ENCODE measurements at regions not wholly inside any gene's neighbourhood (a gene's known extent, or its start where the extent isn't known, plus 50 kb on each side); places are given as distances from the start of the nearest gene placed in this dataset.

DNA sequence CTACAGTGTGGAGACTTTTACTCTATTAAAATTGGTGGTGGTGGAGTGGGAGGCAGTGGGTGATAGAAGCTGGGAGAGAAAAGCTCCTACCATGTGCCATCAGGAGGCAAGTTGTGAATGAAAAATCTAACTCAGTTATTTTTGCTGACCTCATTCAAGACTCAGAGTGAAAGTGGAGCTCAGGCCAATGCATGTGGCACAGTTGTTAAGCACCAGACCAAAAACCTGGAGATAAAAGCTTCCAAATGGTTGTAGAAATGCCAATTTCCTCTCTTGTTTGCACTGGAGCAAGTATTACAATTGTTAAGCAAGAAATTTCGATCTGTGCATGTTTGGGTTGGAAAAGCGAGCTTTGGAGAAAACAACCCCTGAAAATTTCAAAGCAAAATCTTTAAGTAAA is 81.5 kb upstream of the PRICKLE2 start:
- Mint-ChIP-seq H3K9me3 (ENCODE audit: low read depth) (no peaks in the 10 kb centered on the region), H3K4me1 (ENCODE audit: low read depth) (peaks cover 1% of the 10 kb centered on the region), H3K36me3 (ENCODE audit: insufficient read depth) (no peaks in the 10 kb centered on the region), H3K4me3 (ENCODE audit: low read depth) (no peak overlapping the region), H3K27ac (no peak overlapping the region), H3K27me3 (no peaks in the 10 kb centered on the region)
- no peak for DNase-seq (ENCODE audit: low spot score, unreplicated experiment)
- TF ChIP-seq, protein P1, sequence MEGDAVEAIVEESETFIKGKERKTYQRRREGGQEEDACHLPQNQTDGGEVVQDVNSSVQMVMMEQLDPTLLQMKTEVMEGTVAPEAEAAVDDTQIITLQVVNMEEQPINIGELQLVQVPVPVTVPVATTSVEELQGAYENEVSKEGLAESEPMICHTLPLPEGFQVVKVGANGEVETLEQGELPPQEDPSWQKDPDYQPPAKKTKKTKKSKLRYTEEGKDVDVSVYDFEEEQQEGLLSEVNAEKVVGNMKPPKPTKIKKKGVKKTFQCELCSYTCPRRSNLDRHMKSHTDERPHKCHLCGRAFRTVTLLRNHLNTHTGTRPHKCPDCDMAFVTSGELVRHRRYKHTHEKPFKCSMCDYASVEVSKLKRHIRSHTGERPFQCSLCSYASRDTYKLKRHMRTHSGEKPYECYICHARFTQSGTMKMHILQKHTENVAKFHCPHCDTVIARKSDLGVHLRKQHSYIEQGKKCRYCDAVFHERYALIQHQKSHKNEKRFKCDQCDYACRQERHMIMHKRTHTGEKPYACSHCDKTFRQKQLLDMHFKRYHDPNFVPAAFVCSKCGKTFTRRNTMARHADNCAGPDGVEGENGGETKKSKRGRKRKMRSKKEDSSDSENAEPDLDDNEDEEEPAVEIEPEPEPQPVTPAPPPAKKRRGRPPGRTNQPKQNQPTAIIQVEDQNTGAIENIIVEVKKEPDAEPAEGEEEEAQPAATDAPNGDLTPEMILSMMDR (IDR thresholded peaks at IDR 0.05; ENCODE audit: unreplicated experiment), result no peak

DNA sequence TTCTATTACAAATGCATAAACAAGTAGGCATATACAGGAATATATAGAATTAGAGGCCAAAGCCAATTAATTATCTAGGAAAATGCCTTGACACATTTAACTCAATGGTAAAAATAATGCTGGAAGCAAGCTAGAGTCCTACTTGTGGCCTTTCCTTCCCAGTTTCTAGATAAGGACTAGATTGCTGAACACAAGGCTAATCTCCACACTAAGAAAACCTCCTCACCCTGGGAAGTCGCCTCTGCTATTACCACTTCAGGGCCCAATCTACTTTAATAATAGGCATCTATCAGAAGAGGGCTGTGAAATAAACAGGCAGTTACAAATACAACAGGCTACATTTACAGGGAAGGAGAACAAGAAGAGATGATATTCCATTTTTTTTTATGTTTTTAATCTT is 80.5 kb upstream of the PRICKLE2 start:
- Mint-ChIP-seq H3K27ac (no peak overlapping the region), H3K27me3 (no peaks in the 10 kb centered on the region), H3K9me3 (ENCODE audit: low read depth) (no peaks in the 10 kb centered on the region)

DNA sequence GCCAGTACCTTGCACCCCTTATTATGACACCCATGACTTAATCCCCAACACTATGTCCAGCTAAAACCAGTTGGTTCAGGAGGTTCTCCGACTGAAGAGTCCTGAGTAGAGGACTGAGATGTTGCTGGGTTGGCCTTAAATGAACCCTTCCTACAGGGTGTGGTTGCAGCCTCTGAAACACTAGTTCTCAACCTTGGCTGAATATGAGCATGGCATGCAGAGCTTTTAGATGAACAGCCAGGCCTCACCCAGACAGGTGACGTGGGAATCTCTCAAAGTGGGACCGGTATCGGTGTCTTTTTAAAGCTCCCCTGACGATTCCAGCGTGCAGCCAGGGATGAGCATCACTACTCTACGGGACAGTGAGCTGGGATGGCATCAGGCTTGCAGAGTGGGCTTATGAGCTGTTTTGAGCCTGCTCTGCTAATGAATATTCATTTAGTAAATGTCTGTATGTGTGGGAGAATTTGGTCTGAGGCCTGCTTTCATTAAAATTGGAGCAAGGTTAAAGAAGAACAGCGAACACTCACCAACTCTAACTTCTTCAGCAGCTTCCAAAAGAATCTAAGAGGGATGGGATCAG is 79.7 kb upstream of the PRICKLE2 start:
- Mint-ChIP-seq H3K27ac (no peak overlapping the region), H3K4me1 (ENCODE audit: low read depth) (peaks cover 1% of the 10 kb centered on the region), H3K9me3 (ENCODE audit: low read depth) (no peaks in the 10 kb centered on the region), H3K36me3 (ENCODE audit: insufficient read depth) (no peaks in the 10 kb centered on the region), H3K4me3 (ENCODE audit: low read depth) (no peak overlapping the region), H3K27me3 (no peaks in the 10 kb centered on the region)
- TF ChIP-seq, protein P1 (IDR thresholded peaks at IDR 0.05; ENCODE audit: unreplicated experiment), result no peak
- DNase-seq (ENCODE audit: low spot score, unreplicated experiment), result no peak

More for the DNA sequence above, 80.5 kb upstream of the PRICKLE2 start:
- H3K36me3 Mint-ChIP-seq (ENCODE audit: insufficient read depth), result no peaks in the 10 kb centered on the region
- TF ChIP-seq, protein P1 (IDR thresholded peaks at IDR 0.05; ENCODE audit: unreplicated experiment), result no peak
- no peak for DNase-seq (ENCODE audit: low spot score, unreplicated experiment)
- peaks cover 1% of the 10 kb centered on the region for H3K4me1 Mint-ChIP-seq (ENCODE audit: low read depth)
- no peak overlapping the region for H3K4me3 Mint-ChIP-seq (ENCODE audit: low read depth)

- H3K27me3 Mint-ChIP-seq, result no peaks in the 10 kb centered on the region
Measured at GRCh38 chr3:64303881-64304280, 78.6 kb upstream of the PRICKLE2 start.

DNA sequence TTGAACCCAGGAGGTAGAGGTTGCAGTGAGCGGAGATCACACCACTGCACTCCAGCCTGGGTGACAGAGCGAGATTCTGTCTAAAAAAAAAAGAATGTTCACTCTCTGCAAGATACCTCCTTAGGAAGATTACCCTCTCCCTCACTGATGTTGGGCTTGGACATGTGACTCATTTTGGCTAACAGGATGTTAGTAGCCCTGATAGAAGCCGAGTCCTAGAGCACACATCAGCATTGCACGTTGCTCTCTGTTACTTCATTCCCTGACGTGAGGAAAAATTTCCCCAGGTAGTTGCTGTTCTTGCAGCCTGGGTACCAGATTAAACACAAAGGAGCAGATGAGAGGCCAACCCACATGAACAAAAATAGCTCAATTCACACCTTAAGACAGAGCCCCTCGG is 78.1 kb upstream of the PRICKLE2 start:
- Mint-ChIP-seq H3K27ac (no peak overlapping the region), H3K27me3 (no peaks in the 10 kb centered on the region), H3K4me1 (ENCODE audit: low read depth) (peaks cover 1% of the 10 kb centered on the region), H3K9me3 (ENCODE audit: low read depth) (no peaks in the 10 kb centered on the region), H3K36me3 (ENCODE audit: insufficient read depth) (peaks cover 1% of the 10 kb centered on the region), H3K4me3 (ENCODE audit: low read depth) (no peak overlapping the region)
- DNase-seq (ENCODE audit: low spot score, unreplicated experiment), result no peak
- TF ChIP-seq, protein P1 (IDR thresholded peaks at IDR 0.05; ENCODE audit: unreplicated experiment), result no peak

More at GRCh38 chr3:64303881-64304280, 78.6 kb upstream of the PRICKLE2 start:
- Mint-ChIP-seq H3K4me1 (ENCODE audit: low read depth) (peaks cover 1% of the 10 kb centered on the region), H3K27ac (no peak overlapping the region), H3K36me3 (ENCODE audit: insufficient read depth) (no peaks in the 10 kb centered on the region), H3K9me3 (ENCODE audit: low read depth) (no peaks in the 10 kb centered on the region), H3K4me3 (ENCODE audit: low read depth) (no peak overlapping the region)
- no peak for DNase-seq (ENCODE audit: low spot score, unreplicated experiment)
- TF ChIP-seq, protein P1 (IDR thresholded peaks at IDR 0.05; ENCODE audit: unreplicated experiment), result no peak

All from progenitor cell of endocrine pancreas (in vitro differentiated cells).